A549 (cell line): ENCODE measurements at regions not wholly inside any gene's neighbourhood (a gene's known extent, or its start where the extent isn't known, plus 50 kb on each side); places are given as distances from the start of the nearest gene placed in this dataset.

Experiments used
- ATAC-seq, 2 experiments: fragments of 200-7000 bp in 1 of 2; fragments of >200 bp in 1 of 2; cut with Nextera tagmentation in 1 of 2; cut with Tn5 transposase in 1 of 2; 3 replicates each; pipeline versions ENCODE4 v1.8.0 to v1.9.1; 2018 to 2020; ENCODE audit warnings: mild to moderate bottlenecking in 1 of 2, moderate library complexity in 1 of 2
- CTCF ChIA-PET: fragments of 300-600 bp; sonication (Branson Sonifier 250); formaldehyde crosslinking; extraction: SDS; loops from one replicate; lab custom pipeline; 2021; ENCODE audit warnings: antibody characterized with exemption, inconsistent platforms; lab: Yijun Ruan, JAX
- POLR2A ChIA-PET: fragments of 350-600 bp; formaldehyde crosslinking; extraction: SDS; loops from one replicate; lab custom pipeline; 2021; ENCODE audit warnings: antibody characterized with exemption, inconsistent platforms; lab: Yijun Ruan, JAX
- DNase-seq, 2 experiments: peaks; one replicate each; pipeline versions ENCODE4 v3.0.0 to v3.0.0-alpha.2; 2011 to 2016; ENCODE audit warnings: low read depth in 1 of 2, low spot score in 1 of 2
- FAIRE-seq: peaks from 2 replicates; lab custom pipeline; 2011; peaks lifted over from hg19 to GRCh38; lab: Jason Lieb, UNC
- H3K27ac ChIP-seq, 2 experiments: fragments of >200 bp; sonication (Bioruptor Twin); formaldehyde crosslinking; 3 replicates each; pipeline ENCODE4 v1.5.1; 2016 to 2017
- H3K4me1 ChIP-seq: fragments of >200 bp; sonication (Bioruptor Twin); formaldehyde crosslinking; 3 replicates; pipeline ENCODE4 v1.6.1; 2016
- H3K4me2 ChIP-seq: fragments of >200 bp; sonication (Bioruptor Twin); formaldehyde crosslinking; 3 replicates; pipeline ENCODE4 v1.6.1; 2016
- H3K4me3 ChIP-seq: fragments of >200 bp; sonication (Bioruptor Twin); formaldehyde crosslinking; 3 replicates; pipeline ENCODE4 v1.5.1; 2016
- H3K9me3 ChIP-seq: fragments of >200 bp; sonication (Bioruptor Twin); formaldehyde crosslinking; 3 replicates; pipeline ENCODE4 v1.6.1; 2016
- BHLHE40 ChIP-seq: IDR thresholded peaks from 2 replicates; pipeline ENCODE4 v1.6.1; 2012; ENCODE audit warnings: low read depth, low read length, inconsistent platforms
- CTCF ChIP-seq: fragments of >200 bp; sonication (Bioruptor Twin); formaldehyde crosslinking; IDR thresholded peaks from 3 replicates; pipeline ENCODE4 v1.5.1; 2016
- EP300 ChIP-seq, 2 experiments: fragments of >200 bp; sonication (Bioruptor Twin); formaldehyde crosslinking; IDR thresholded peaks; 2 replicates in 1 of 2; 3 replicates in 1 of 2; pipeline ENCODE4 v1.6.1; 2016 to 2017
- ESRRA ChIP-seq: fragments of 150-350 bp; IDR thresholded peaks from 2 replicates; pipeline ENCODE4 v1.6.1; 2014; ENCODE audit warnings: mild to moderate bottlenecking, low read length, borderline replicate concordance
- FOSL2 ChIP-seq, 2 experiments: fragments of 450-650 bp in 1 of 2; fragments of >200 bp in 1 of 2; sonication (Bioruptor Twin) in 1 of 2; formaldehyde crosslinking; IDR thresholded peaks; 2 replicates each; pipeline versions ENCODE4 v1.5.0 to v1.6.1; 2016 to 2020; ENCODE audit warnings: mild to moderate bottlenecking in 1 of 2, moderate library complexity in 1 of 2
- FOXS1 ChIP-seq: fragments of 250-450 bp; sonication (Bioruptor Pico); IDR thresholded peaks from 2 replicates; pipeline ENCODE4 v1.5.0; 2020; ENCODE audit warnings: mild to moderate bottlenecking, moderate library complexity
- MAFK ChIP-seq: fragments of 450-650 bp; IDR thresholded peaks from 2 replicates; pipeline ENCODE4 v1.6.1; 2014; ENCODE audit not compliant: partially characterized antibody
- MAX ChIP-seq: IDR thresholded peaks from 2 replicates; pipeline ENCODE4 v1.6.1; 2012
- POLR2AphosphoS2 ChIP-seq: conservative IDR thresholded peaks from 2 replicates; pipeline ENCODE4 v1.6.1; 2012; ENCODE audit warnings: low read length, improper control_type of control experiment, inconsistent platforms
- RFX5 ChIP-seq: fragments of 450-650 bp; IDR thresholded peaks from 2 replicates; pipeline ENCODE4 v1.7.1; 2014; ENCODE audit warnings: antibody characterized with exemption, mild to moderate bottlenecking, moderate library complexity
- SREBF2 ChIP-seq: fragments of 450-650 bp; IDR thresholded peaks from 2 replicates; pipeline ENCODE4 v1.6.1; 2014; ENCODE audit warnings: mild to moderate bottlenecking, moderate library complexity
- USF2 ChIP-seq: fragments of 450-650 bp; IDR thresholded peaks from 2 replicates; pipeline ENCODE4 v1.6.1; 2014; ENCODE audit warnings: antibody characterized with exemption
- ZNF302 ChIP-seq: fragments of 250-450 bp; sonication (Bioruptor Pico); IDR thresholded peaks from 2 replicates; pipeline ENCODE4 v1.9.0; 2021; ENCODE audit warnings: inconsistent platforms, mild to moderate bottlenecking, moderate library complexity
- ZSCAN20 ChIP-seq: fragments of 250-450 bp; sonication (Bioruptor Pico); IDR thresholded peaks from 2 replicates; pipeline ENCODE4 v1.8.0; 2022; ENCODE audit warnings: mild to moderate bottlenecking, moderate library complexity
- WGBS: methylation state at CpG from one replicate; pipeline ENCODE4 v1.1.6; 2017; ENCODE audit errors: missing lambda C conversion rate; 5-methylcytosine and 5-hydroxymethylcytosine counted together
- TF ChIP-seq, protein P1 (sequence below): IDR thresholded peaks from 2 replicates; pipeline ENCODE4 v1.6.1; 2012; ENCODE audit warnings: low read depth, borderline replicate concordance
- TF ChIP-seq, protein P2 (sequence below): IDR thresholded peaks from 2 replicates; pipeline ENCODE4 v1.6.1; 2012

GRCh38 chr2:145341536-145341935 lies 821.6 kb upstream of the ZEB2 start:
- H3K27ac ChIP-seq = no peak overlapping the region
- WGBS = 27% methylated on average over 2 of the region's 2 CpGs
- H3K4me1 ChIP-seq = no peaks in the 10 kb centered on the region
- no peak overlapping the region for H3K4me2 ChIP-seq
- ChIA-PET CTCF (no interaction called here), POLR2A (no interaction called here)
- H3K4me3 ChIP-seq = no peak overlapping the region
- DNase-seq (no peak), ATAC-seq (no peak), FAIRE-seq (no peak)
- no peak for TF ChIP-seq MAX
- no peaks in the 10 kb centered on the region for H3K9me3 ChIP-seq

DNA sequence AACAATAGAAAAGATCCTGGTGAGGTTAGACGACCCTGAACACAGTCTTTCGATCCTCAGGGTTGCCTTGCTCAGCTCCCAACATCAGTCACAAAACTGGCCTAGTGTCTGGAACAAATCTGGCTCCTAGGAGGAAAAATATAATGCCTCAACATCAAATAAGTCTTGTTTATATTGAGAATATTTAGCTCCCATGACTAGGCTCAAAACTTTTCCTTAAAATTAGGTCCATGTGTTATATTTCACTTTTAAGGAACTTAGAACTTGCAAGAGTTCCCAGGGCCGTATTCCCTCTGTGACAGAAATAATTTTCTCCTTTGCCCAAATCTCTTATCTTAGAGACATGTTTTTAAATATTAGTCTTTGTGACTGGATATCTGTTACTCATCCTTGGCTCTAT lies 819.7 kb upstream of the ZEB2 start:
- Histone ChIP-seq H3K4me1 (no peaks in the 10 kb centered on the region), H3K4me2 (no peak overlapping the region), H3K4me3 (no peak overlapping the region), H3K9me3 (no peaks in the 10 kb centered on the region), H3K27ac (no peak overlapping the region)
- ChIA-PET POLR2A (no interaction called here), CTCF (no interaction called here)
- WGBS = 59% methylated on average over 3 of the region's 3 CpGs
- FAIRE-seq (no peak), ATAC-seq (no peak), DNase-seq (no peak)
- TF ChIP-seq MAFK (no peak), ZSCAN20 (CRISPR knock-in tag) (no peak), BHLHE40 (no peak), ESRRA (no peak), FOXS1 (CRISPR knock-in tag) (no peak), SREBF2 (no peak)
- TF ChIP-seq, protein P1, sequence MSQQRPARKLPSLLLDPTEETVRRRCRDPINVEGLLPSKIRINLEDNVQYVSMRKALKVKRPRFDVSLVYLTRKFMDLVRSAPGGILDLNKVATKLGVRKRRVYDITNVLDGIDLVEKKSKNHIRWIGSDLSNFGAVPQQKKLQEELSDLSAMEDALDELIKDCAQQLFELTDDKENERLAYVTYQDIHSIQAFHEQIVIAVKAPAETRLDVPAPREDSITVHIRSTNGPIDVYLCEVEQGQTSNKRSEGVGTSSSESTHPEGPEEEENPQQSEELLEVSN = no peak
- TF ChIP-seq, protein P2, sequence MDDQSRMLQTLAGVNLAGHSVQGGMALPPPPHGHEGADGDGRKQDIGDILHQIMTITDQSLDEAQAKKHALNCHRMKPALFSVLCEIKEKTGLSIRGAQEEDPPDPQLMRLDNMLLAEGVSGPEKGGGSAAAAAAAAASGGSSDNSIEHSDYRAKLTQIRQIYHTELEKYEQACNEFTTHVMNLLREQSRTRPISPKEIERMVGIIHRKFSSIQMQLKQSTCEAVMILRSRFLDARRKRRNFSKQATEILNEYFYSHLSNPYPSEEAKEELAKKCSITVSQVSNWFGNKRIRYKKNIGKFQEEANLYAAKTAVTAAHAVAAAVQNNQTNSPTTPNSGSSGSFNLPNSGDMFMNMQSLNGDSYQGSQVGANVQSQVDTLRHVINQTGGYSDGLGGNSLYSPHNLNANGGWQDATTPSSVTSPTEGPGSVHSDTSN = no peak

GRCh38 chr2:145332210-145332898 lies 812.4 kb upstream of the ZEB2 start:
- TF ChIP-seq ESRRA (no peak), ZNF302 (CRISPR knock-in tag) (no peak), RFX5 (no peak), FOSL2 (IDR thresholded peaks at IDR 0.05) (no peak), FOSL2 (CRISPR knock-in tag; IDR thresholded peaks at IDR 0.05) (no peak), USF2 (no peak), EP300 (IDR thresholded peaks at IDR 0.05) (no peak), POLR2AphosphoS2 (no peak), CTCF (no peak), SREBF2 (no peak)
- DNase-seq = no peak
- ChIA-PET CTCF (no interaction called here), POLR2A (no interaction called here)
- no peaks in the 10 kb centered on the region for H3K4me1 ChIP-seq
- ATAC-seq = no peak
- H3K4me3 ChIP-seq = no peak overlapping the region
- no peak overlapping the region for H3K4me2 ChIP-seq
- FAIRE-seq = no peak
- 66% methylated on average over 7 of the region's 7 CpGs for WGBS
- no peak overlapping the region for H3K27ac ChIP-seq
- no peaks in the 10 kb centered on the region for H3K9me3 ChIP-seq
